Activated naive CD4-positive, alpha-beta T cell treated with anti-CD3 and anti-CD28 coated beads, Interleukin-2, amount 50 U/mL, for 24 hours (primary cell): ENCODE measurements at regions not wholly inside any gene's neighbourhood (a gene's known extent, or its start where the extent isn't known, plus 50 kb on each side); places are given as distances from the start of the nearest gene placed in this dataset.

Source experiments
- H3K27ac Mint-ChIP-seq: one replicate; pipeline ENCODE4 v1.8.0; 2021; ENCODE audit warnings: mild to moderate bottlenecking, mixed read lengths
- H3K27me3 Mint-ChIP-seq: one replicate; pipeline ENCODE4 v1.8.0; 2021; ENCODE audit warnings: mixed read lengths
- H3K36me3 Mint-ChIP-seq: one replicate; pipeline ENCODE4 v1.8.0; 2021; ENCODE audit warnings: mixed read lengths
- H3K4me1 Mint-ChIP-seq: one replicate; pipeline ENCODE4 v1.8.0; 2021; ENCODE audit warnings: mixed read lengths
- H3K4me3 Mint-ChIP-seq: one replicate; pipeline ENCODE4 v1.8.0; 2021; ENCODE audit warnings: mild to moderate bottlenecking, mixed read lengths
- H3K9me3 Mint-ChIP-seq: one replicate; pipeline ENCODE4 v1.8.0; 2021; ENCODE audit warnings: mixed read lengths

- H3K36me3 Mint-ChIP-seq = no peaks in the 10 kb centered on the region
- H3K27me3 Mint-ChIP-seq = peaks cover 1% of the 10 kb centered on the region
- H3K27ac Mint-ChIP-seq = peak overlapping the region; percentile 51
- no peaks in the 10 kb centered on the region for H3K4me1 Mint-ChIP-seq
- peaks cover 8% of the 10 kb centered on the region for H3K9me3 Mint-ChIP-seq
- no peak overlapping the region for H3K4me3 Mint-ChIP-seq
Observed at GRCh38 chr12:115207216-115207915, 523.4 kb upstream of the TBX3 start.

DNA sequence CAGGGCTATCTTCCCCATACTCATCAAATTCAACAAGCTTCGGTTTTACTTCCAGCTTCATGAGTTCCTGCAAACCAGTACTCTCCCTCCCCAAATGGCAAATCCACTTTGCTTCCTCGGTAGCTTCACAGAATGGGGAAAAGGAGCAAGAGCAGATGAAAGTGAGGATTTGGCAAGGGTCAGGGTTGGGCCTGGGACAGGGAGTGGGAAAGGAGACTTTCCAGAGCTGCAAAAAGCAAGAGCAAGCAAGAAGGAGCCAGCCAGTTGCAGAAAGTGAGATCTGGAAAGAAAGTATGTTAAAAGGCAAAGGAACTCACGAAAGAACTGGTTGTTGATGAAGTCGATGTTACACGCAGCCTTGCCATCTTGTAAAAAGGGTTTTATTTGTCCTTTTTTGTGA lies 522.8 kb upstream of the TBX3 start:
- no peak overlapping the region for H3K27ac Mint-ChIP-seq
- peaks cover 1% of the 10 kb centered on the region for H3K27me3 Mint-ChIP-seq
- H3K36me3 Mint-ChIP-seq = no peaks in the 10 kb centered on the region
- H3K9me3 Mint-ChIP-seq = peaks cover 4% of the 10 kb centered on the region
- H3K4me3 Mint-ChIP-seq = no peak overlapping the region
- no peaks in the 10 kb centered on the region for H3K4me1 Mint-ChIP-seq

DNA sequence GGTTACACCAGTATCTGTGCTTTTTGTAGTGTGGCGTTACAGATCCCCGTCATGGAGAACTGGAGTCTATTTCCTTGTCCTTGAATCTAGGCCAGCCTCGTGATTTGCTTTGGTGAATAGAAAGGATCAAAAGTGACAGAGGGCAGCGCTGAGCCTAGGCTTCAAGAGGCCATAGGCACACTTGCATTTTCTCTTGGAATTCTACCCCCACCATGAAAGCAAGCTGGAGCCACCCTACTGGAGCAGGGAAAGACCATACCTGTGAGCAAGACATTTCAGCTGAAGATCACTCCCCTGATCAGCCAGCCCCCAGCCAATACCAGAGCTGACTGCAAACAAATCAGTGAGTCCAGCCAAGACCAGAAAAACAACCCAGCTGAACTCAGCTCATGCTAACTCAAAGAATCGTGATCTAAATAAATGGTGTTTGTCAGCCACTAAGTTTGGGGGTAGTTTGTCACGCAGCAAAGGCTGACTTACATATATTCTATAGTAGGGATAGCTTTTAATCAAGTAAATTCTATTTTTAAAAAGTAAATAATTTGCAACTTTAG lies 521.9 kb upstream of the TBX3 start:
- H3K9me3 Mint-ChIP-seq = no peaks in the 10 kb centered on the region
- H3K27me3 Mint-ChIP-seq = peaks cover 1% of the 10 kb centered on the region
- H3K36me3 Mint-ChIP-seq = no peaks in the 10 kb centered on the region
- no peaks in the 10 kb centered on the region for H3K4me1 Mint-ChIP-seq
- no peak overlapping the region for H3K4me3 Mint-ChIP-seq
- no peak overlapping the region for H3K27ac Mint-ChIP-seq

- Mint-ChIP-seq H3K27me3 (peaks cover 1% of the 10 kb centered on the region), H3K27ac (no peak overlapping the region), H3K36me3 (no peaks in the 10 kb centered on the region), H3K9me3 (no peaks in the 10 kb centered on the region), H3K4me3 (no peak overlapping the region), H3K4me1 (no peaks in the 10 kb centered on the region)
Observed at GRCh38 chr12:115204957-115205754, 521.2 kb upstream of the TBX3 start.

GRCh38 chr12:115203701-115204100 lies 519.7 kb upstream of the TBX3 start:
- H3K9me3 Mint-ChIP-seq = no peaks in the 10 kb centered on the region
- no peaks in the 10 kb centered on the region for H3K36me3 Mint-ChIP-seq
- H3K4me3 Mint-ChIP-seq = no peak overlapping the region
- H3K27ac Mint-ChIP-seq = no peak overlapping the region
- H3K27me3 Mint-ChIP-seq = peaks cover 1% of the 10 kb centered on the region
- H3K4me1 Mint-ChIP-seq = no peaks in the 10 kb centered on the region

- H3K4me3 Mint-ChIP-seq = no peak overlapping the region
- H3K27me3 Mint-ChIP-seq = peaks cover 1% of the 10 kb centered on the region
- H3K36me3 Mint-ChIP-seq = no peaks in the 10 kb centered on the region
- H3K27ac Mint-ChIP-seq = no peak overlapping the region
- no peaks in the 10 kb centered on the region for H3K9me3 Mint-ChIP-seq
- no peaks in the 10 kb centered on the region for H3K4me1 Mint-ChIP-seq
Observed at GRCh38 chr12:115201966-115202365, 518.0 kb upstream of the TBX3 start.

DNA sequence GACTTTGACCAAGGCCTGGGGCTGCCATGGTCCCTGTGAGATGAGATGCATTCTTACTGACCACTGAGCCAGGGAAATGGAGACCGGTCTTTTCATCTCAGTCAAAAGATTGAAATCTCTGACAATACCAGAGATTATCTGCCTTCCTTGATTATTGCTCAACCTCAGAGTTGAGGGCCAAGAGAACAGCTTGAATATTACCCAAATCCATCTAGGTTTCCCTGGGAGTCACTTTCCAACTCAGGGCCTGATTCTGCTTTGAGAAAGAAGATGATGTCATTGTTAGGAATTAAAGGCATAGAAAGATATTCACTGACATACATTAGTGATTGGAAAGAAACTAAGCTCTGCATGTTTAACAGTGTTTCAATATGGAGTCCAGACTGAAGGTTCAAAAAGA lies 515.9 kb upstream of the TBX3 start:
- H3K27me3 Mint-ChIP-seq = no peaks in the 10 kb centered on the region
- no peaks in the 10 kb centered on the region for H3K4me1 Mint-ChIP-seq
- H3K36me3 Mint-ChIP-seq = no peaks in the 10 kb centered on the region
- H3K27ac Mint-ChIP-seq = no peak overlapping the region
- H3K9me3 Mint-ChIP-seq = no peaks in the 10 kb centered on the region
- no peak overlapping the region for H3K4me3 Mint-ChIP-seq

- no peaks in the 10 kb centered on the region for H3K27me3 Mint-ChIP-seq
- no peak overlapping the region for H3K27ac Mint-ChIP-seq
- no peaks in the 10 kb centered on the region for H3K36me3 Mint-ChIP-seq
- H3K4me1 Mint-ChIP-seq = no peaks in the 10 kb centered on the region
- no peak overlapping the region for H3K4me3 Mint-ChIP-seq
- H3K9me3 Mint-ChIP-seq = peaks cover 4% of the 10 kb centered on the region
Observed at GRCh38 chr12:115194857-115195256, 510.9 kb upstream of the TBX3 start.

DNA sequence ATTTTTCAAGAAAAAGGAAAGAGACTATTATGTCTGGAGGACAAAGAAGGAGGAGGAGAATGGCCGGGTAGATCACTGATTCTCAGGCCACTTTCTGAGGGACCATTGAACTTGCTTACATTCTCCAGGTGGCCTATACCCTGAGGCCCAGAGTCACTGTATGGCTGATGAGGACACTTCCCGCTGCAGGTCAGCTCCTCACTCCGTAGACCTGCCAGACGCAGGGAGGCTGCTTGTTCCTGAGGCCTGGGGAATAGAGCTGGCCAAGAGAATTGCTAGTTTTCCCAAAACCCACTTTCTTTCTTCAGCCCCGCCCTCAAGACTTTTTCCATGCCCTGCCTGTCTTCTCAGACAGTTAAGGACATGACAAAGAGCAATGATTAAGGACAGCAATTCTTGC lies 510.5 kb upstream of the TBX3 start:
- Mint-ChIP-seq H3K27me3 (no peaks in the 10 kb centered on the region), H3K4me1 (no peaks in the 10 kb centered on the region), H3K4me3 (no peak overlapping the region), H3K36me3 (no peaks in the 10 kb centered on the region), H3K9me3 (peaks cover 4% of the 10 kb centered on the region), H3K27ac (no peak overlapping the region)

DNA sequence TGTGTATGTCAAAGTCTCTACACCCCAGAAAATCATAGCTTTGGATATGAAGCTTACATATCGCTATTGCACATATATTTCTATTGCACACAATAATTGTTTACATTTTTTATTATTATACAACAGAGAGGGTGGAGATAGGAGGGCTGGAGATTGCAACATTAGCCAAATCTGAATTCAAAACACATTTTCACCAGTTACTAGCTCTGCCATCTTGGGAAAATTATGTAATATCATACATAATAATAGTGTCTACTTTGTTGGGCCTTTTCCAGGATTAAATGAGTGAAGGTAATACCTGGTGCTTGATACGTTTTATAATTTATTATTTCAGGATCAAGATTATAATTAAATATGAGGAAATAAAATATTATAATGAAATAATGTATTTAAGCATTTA lies 507.4 kb upstream of the TBX3 start:
- Mint-ChIP-seq H3K4me3 (no peak overlapping the region), H3K4me1 (no peaks in the 10 kb centered on the region), H3K27ac (no peak overlapping the region), H3K9me3 (peaks cover 8% of the 10 kb centered on the region), H3K36me3 (no peaks in the 10 kb centered on the region), H3K27me3 (no peaks in the 10 kb centered on the region)

DNA sequence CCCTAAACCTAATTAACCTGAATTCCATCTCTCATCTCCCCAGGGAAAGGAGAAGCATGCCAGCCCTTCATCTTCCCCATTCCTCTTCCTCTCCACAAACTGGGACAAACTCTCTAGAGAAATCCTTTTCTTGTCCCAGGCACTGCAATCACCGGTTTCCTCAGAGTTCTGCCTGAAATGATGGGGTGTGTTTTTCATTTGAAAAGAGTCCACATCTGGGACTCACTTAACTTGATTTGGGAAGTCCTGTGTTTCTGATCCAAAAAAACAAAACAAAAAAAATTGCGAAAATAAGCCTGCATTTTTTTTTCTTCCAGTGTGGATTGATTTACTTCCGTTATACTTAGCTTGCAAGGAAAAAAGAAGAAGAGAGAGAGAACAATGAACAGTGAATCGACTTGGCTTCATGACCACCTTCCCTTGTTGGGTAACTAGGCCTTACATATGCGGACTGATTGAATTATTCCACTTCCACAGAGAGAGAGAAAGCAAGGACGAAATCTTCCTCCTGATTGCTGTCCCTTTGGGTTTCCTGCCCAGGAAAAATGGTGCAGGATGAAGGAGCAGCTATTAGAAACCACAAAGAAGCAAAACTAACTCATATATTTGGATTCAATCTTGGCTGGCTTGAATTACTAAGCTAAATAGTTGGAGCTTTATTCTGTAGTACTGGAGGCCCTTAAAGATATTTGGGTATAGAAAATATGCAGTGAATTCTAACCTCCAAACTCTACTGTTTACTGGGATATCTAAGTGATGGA lies 506.2 kb upstream of the TBX3 start:
- Mint-ChIP-seq H3K27ac (no peak overlapping the region), H3K4me1 (no peaks in the 10 kb centered on the region), H3K9me3 (peaks cover 8% of the 10 kb centered on the region), H3K27me3 (no peaks in the 10 kb centered on the region), H3K36me3 (no peaks in the 10 kb centered on the region), H3K4me3 (no peak overlapping the region)

DNA sequence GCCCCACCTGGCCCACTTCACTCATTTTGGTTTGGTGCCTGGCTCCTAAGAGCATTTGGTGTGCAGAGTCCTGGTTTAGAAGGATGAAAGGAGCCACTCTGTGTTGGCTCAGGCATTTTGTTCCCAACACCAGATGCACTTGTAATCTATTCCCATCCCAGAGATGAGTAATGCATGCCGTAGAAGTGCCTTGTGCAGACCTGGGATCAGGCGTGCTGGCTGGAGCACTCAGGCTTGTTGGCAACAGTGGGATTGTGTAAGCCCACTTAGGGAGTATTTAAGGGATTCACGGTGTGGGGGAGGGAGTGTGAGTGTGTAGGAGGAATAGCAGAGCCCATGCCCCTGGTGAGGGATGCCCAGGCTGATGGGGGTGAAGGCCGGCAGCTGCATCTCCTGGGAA lies 501.5 kb upstream of the TBX3 start:
- Mint-ChIP-seq H3K4me3 (no peak overlapping the region), H3K27me3 (no peaks in the 10 kb centered on the region), H3K9me3 (peaks cover 4% of the 10 kb centered on the region)

GRCh38 chr12:115183752-115184151 lies 499.8 kb upstream of the TBX3 start:
- Mint-ChIP-seq H3K4me1 (no peaks in the 10 kb centered on the region), H3K27me3 (no peaks in the 10 kb centered on the region), H3K4me3 (no peak overlapping the region), H3K36me3 (no peaks in the 10 kb centered on the region), H3K9me3 (peaks cover 4% of the 10 kb centered on the region), H3K27ac (no peak overlapping the region)

More for the DNA sequence above, 501.5 kb upstream of the TBX3 start:
- H3K4me1 Mint-ChIP-seq = no peaks in the 10 kb centered on the region
- H3K27ac Mint-ChIP-seq = no peak overlapping the region
- no peaks in the 10 kb centered on the region for H3K36me3 Mint-ChIP-seq

DNA sequence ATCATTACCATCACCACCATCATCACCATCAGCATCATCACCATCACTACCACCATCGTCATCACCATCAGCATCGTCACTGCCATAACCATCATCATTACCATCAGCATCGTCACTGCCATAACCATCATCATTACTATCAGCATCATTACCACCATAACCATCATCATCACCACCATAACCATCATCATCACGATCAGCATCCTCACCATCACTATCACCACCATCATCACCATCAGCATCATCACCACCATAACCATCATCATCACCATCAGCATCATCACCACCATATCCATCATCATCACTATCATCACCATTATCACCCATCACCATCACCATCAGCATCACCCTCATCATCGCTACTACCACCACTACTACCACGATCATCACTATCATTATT lies 493.9 kb upstream of the TBX3 start:
- Mint-ChIP-seq H3K27me3 (no peaks in the 10 kb centered on the region), H3K4me3 (no peak overlapping the region), H3K4me1 (no peaks in the 10 kb centered on the region), H3K9me3 (no peaks in the 10 kb centered on the region), H3K27ac (no peak overlapping the region), H3K36me3 (no peaks in the 10 kb centered on the region)

DNA sequence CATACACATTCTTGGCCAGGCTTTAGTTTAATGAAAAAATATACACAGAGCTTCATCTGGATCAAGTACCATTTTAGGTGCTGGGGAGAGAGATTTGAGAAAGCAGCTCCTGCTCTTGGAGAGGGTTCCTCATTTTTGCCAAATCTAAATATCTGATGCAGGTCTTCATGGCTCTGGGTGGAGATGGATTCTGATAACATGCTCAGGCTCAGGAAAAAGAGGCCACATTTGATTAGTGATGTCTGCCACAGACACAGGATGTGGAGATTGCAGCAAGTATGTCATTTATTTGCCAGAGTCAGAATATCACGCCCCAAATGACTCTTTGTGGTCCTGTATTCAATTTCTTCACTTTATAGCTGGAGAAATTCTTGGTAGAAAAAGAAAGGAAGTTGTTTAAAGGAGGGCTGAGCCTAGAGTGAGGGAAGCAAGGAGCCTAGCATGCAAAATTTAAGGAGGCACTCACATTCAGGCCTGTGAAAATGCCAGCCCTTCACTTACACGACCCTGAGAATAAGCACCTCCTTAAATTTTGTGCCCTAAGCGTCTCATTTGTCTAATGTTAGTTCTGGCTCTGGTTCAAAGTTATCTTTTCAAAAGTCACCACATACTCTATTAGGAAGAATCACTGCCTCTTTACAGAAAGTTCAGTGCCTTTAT lies 492.9 kb upstream of the TBX3 start:
- Mint-ChIP-seq H3K36me3 (no peaks in the 10 kb centered on the region), H3K4me1 (no peaks in the 10 kb centered on the region), H3K4me3 (no peak overlapping the region), H3K27ac (no peak overlapping the region), H3K27me3 (no peaks in the 10 kb centered on the region), H3K9me3 (no peaks in the 10 kb centered on the region)
